Hematopoietic multipotent progenitor cell treated with erythropoietin and hydrocortisone succinate and interleukin-3 and kit ligand, for 15 days (in vitro differentiated cells): ENCODE measurements at regions not wholly inside any gene's neighbourhood (a gene's known extent, or its start where the extent isn't known, plus 50 kb on each side); places are given as distances from the start of the nearest gene placed in this dataset.

ENCODE experiments used
- DNase-seq: peaks from one replicate; pipeline ENCODE4 v3.0.0-alpha.2; 2015; ENCODE audit warnings: low spot score

DNA sequence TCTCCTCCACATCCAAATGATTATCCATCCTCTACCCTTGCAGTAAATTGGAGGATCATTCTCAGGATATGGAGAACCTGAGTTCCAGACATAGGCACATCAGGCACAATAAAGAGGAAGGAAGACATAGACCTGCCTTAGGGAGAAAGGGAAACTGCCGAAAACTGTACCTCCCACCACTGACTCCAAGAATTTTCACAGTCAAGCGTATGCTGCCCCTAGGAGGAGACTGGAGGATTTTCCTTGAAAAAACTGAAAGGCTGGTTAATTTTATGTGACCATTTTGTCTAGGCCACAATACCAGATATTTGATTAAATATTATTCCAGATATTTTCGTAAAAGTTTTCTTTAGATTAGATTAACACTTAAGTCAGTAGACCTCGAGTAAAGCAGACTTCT lies 638.5 kb upstream of the PKDCC start:
- DNase-seq, result no peak

DNA sequence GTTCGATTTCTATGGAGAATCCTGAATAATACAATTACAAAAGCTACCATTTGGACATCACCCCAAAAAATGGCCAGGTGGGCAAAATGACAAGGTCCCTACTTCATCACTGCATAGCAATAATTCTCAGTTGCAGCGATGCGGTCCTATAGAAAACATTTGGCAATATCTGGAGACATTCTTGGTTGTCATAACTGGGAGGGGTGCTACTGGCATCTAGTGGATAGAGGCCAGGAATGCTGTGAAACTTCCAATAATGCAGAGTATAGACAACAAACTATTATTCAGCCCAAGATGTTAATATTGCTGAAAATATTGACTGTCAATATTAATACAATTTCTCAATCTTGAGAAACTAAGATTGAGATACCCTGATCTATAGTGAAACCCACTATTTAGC lies 637.8 kb upstream of the PKDCC start:
- DNase-seq, result no peak

DNA sequence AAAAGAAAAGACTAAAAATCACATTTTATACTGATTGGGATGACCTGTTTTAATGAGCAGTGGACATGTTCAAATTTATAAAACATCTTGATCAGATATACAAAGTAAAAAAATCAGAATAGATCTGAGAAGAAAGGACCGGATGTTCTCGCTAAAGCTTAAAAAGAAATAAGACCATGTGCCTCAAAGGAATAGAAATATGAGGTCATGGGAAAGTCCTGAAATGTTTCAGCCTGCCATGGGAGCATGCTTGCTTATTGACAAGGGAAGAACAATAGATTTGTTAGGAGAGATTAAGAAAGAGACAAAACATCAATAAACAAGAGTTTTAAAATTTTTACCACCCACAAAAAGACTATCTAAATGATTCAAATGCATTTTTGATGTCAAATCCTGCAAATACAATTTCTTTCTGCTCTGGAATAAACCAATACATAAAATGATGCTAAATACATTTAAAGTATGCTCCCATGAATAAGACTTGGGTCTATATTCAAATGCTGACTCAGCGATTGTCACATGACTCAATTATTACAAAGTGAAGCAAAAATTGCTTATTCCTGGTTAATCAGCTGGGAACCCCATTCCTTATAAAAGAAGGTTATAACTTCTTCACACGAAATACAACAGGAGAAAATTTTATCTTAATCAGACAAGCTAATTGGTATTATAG lies 633.9 kb upstream of the PKDCC start:
- DNase-seq, result no peak

DNA sequence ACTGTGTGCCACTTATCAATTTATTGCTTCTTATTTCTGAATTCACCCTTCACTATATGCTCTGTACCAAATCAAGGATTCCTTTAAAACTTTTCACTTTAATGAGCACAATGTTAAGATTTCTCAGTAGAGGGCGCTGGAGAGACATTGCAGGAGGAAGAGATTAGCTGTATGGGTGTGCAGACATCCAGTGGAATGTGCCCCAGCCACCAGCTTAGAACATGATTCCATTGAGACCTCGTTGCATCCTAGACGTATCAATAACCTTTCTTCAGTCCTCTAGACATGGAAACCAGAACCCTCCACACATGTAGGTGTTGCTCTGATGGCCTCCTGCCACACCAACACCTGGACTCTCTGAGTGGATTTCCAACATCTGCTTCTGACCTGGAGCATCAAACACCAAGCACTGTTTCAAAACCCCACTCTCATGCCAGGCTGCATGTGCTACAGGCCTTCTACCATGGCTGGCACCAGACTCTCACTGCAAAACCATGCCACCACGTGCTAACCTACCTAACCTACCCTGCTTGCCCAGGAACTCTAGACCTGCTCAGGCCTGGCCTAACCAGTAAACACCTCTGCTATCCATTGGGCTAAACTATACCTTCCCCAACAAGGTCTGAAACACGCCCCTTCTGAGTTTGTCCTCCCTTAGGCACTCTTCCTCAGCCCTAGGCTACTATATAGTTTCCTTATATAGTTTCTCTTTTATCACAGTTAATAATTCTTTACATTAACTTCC lies 633.2 kb upstream of the PKDCC start:
- DNase-seq, result peak; percentile 2

DNA sequence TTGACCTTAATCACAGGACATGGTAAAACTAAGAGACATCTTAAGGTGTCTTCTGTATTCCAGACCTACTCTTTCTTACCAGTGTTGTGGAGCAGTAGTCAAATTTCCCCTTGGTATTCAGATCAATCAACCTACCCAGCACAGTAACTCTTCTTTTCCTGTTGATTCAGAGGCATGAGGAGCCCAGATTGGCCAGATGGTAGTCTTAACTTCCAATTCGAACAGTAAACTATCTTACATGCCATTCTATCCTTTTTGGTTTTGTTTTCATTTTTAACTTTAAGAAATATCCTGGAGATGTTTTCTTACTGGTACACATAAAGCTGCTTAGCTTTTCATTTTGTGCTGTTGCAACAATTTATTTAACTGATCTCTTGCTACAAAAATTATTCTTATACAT lies 630.3 kb upstream of the PKDCC start:
- no peak for DNase-seq

- no peak for DNase-seq
Observed at GRCh38 chr2:41420219-41420618, 627.6 kb upstream of the PKDCC start.

DNA sequence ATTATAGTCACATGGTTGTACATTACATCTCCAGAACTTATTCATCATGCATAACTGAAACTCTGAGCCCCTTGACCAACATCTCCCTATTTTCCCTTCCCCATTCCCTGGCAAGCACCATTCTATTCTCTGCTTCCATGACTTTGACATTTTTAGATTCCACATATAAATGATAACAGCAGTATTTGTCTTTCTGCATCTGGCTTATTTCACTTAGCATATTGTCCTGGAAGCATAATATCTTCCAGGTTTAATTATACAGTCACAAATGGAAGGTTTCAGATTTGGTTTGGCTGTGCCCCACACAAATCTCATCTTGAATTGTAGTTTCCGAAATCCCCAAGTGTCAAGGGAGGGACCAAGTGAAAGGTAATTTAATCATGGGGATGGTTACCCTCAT lies 626.9 kb upstream of the PKDCC start:
- DNase-seq, result no peak

GRCh38 chr2:41431756-41432155 lies 616.1 kb upstream of the PKDCC start:
- DNase-seq, result no peak

DNA sequence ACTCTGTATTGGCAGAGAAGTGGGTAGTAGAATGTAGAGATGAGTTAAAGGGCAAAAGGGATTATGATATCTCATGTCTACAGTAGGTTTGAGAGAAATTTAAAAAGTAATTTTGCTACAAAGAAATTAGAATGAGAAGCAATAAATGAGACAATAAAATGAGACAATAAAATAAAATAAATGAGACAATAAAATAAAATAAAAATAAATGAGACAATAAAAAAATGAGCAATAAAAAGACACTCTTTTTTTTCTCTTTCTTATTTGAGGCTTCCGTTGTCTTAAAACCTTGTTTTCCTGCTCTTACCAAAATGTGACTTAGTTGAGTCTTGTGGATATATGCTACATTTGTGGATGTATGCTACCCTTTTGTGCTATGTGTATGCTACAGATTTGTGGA lies 615.4 kb upstream of the PKDCC start:
- no peak for DNase-seq

GRCh38 chr2:41434991-41435390 lies 612.8 kb upstream of the PKDCC start:
- no peak for DNase-seq

DNA sequence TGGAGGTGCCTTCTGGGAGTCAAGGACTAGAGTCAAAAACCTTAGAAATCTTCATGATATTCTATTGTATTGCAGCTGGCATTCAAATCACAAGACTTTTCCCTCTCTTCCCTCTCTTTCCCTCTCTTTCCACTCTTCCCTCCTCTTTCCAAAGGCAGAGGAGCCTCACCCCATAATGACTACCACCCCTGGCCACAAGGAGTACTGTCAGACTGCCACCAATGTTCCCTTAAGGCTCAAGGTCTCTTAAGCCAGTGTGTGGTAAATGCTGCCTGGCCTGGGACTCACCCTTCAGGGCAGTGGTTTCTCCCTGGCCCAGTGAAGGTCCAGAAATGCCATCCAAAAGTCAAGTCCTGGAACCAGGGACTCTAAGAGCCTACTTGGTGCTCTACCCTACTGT lies 605.9 kb upstream of the PKDCC start:
- no peak for DNase-seq

- DNase-seq, result no peak
Observed at GRCh38 chr2:41445865-41446264, 602.0 kb upstream of the PKDCC start.

DNA sequence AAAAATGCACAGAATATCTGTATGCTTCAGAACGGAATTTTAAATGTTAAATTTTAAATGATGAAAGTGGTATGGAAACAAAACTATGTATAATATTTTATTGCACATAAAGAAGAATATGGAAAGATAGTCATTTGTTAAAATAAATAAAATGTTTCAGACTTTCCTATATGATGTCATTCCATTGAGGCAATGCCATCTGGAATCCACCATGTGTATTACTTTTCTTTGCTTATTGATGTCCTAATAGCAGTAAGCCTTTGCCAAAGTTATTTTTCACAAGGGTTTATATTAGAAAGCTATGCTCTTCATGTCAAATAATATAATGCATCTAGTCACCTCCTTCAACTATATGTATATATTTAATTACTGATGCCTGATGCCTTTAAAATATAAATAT lies 601.6 kb upstream of the PKDCC start:
- no peak for DNase-seq

- DNase-seq, result no peak
Observed at GRCh38 chr2:41448221-41448620, 599.6 kb upstream of the PKDCC start.

DNA sequence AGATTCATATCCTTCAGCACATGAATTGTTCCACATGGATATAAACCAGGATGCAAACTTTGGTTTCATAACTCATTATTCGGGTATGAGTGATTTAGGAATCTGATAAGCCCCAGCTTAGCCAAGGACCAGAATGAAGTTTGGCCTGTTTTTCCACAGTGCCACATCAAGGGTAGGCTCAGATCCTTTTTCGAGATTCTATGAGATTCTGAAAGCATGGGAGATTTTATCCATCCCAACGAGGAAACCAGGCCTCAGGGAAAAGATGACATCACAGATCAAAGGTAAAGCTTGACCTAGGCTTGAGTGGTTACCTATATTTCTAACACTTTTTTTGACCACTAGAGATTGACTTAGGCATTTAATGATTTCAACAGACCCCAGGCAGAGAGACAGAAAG lies 590.8 kb upstream of the PKDCC start:
- no peak for DNase-seq

- no peak for DNase-seq
Observed at GRCh38 chr2:41460661-41461060, 587.2 kb upstream of the PKDCC start.

DNA sequence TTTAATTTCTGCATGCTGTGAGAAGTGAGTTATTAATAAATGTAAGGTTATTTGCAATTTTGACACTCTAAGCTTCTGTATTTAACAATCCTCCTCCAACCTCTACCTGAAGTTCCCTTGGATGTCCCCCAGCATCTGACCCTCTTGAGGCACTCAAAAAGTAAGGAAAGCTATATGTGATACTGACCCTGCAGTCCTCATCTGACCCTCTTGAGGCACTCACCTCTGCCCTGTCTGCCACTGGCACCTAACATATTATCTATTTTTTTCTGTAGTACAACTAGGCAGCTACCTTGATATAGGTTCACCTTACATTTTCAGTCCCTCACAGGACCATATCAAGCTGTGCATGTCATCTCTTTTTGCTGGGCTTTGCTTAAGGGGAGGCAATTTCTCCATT lies 583.4 kb upstream of the PKDCC start:
- no peak for DNase-seq

DNA sequence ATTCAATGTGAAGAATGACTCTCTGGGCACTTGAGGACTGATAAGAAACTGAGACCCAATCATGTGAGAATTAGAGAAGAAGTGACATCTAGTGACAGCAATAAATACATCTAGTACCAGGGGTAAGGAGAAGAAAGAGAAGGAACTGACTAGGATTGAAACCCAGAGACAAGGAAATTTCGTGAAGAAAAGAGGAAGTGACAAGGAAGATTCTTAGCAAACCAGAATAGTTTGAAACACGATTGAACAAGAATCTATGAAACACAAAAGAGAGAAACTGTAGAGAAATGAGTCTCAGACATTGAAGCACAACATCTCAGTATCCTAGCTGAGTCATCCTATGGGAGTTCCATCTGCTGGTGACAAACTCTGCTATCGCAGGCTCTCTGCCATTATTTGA lies 571.9 kb upstream of the PKDCC start:
- DNase-seq, result no peak

DNA sequence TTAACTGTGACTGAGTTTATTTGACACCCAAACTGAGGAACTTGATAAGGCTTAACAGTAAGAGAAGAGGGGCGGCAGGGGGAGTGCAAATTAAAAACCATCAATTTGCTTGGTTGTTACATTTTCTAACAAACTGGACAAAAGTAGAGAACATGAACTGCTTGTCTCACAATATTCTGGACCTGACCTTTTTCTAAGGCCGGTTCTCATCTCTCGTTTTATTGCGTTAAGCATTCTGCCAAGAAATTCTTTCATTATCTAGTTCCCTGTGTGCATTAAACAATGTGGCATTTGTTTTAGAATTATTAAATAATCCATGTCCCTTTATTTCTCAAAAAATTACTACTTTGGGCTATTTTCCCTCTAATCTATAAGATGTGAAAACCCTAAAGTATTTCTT lies 565.2 kb upstream of the PKDCC start:
- no peak for DNase-seq

DNA sequence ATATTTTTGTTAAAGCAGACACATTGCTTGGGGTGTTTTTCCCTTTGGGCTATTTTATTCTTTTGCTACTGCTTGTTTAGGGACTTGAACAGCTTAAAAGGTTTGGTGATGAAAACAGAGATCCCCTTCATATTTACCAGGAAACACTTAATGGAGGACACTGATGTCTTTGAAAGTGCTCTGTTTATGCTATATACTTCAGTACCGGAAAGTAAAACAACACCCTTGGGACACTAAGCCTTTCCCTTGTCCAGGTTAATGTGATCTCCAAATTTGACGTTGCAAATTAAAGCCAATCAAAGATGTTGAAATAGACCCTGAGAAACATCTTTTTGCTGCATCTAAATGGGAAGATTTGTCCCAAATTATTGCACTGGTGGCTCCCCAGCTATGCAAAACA lies 564.6 kb upstream of the PKDCC start:
- DNase-seq, result no peak

- DNase-seq, result no peak
Observed at GRCh38 chr2:41483982-41484857, 563.6 kb upstream of the PKDCC start.

DNA sequence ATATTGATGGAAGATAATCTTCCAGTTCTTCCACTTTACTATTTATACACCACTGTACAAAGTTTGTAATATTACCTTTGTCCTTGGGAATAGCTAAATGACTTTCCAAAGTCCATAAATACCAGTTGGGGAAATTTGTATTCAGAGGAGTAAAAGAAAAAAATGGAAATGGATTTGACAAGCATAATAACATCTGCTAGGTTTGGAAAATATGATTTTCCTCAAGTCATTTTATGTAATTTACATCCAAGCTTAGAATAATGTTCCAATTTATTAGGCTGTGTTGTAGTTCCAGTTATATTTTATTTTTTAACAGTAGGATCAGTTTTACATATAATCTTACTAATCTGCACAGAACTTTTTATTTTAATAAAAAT lies 563.0 kb upstream of the PKDCC start:
- no peak for DNase-seq

- DNase-seq, result no peak
Observed at GRCh38 chr2:41486948-41487347, 560.9 kb upstream of the PKDCC start.
